GM12878 (cell line): ENCODE measurements at regions not wholly inside any gene's neighbourhood (a gene's known extent, or its start where the extent isn't known, plus 50 kb on each side); places are given as distances from the start of the nearest gene placed in this dataset.

Experiments
- ATAC-seq: fragments of 200-7000 bp; cut with Tn5 transposase; 3 replicates; pipeline ENCODE4 v1.9.1; 2020; ENCODE audit warnings: mild to moderate bottlenecking, moderate library complexity
- BruUV-seq: library from RNA; stranded (reverse); fragments of 400-500 nt; replicated peaks from 2 replicates; lab custom pipeline; 2021; lab: Mats Ljungman, UMichigan
- CTCF ChIA-PET: fragments of 300-600 bp; sonication (Branson Sonifier 250); formaldehyde crosslinking; extraction: SDS; loops from one replicate; lab custom pipeline; 2021; ENCODE audit warnings: inconsistent platforms; lab: Yijun Ruan, JAX
- POLR2A ChIA-PET: fragments of 350-600 bp; formaldehyde crosslinking; extraction: SDS; loops from one replicate; lab custom pipeline; 2021; ENCODE audit warnings: inconsistent platforms; lab: Charles Lee
- RAD21 ChIA-PET: fragments of 300-600 bp; sonication (Branson Sonifier 250); formaldehyde crosslinking; loops from one replicate; lab custom pipeline; 2023; ENCODE audit warnings: antibody characterized with exemption; ENCODE audit not compliant: unreplicated experiment; lab: Charles Lee
- SMC1A ChIA-PET: fragments of 300-600 bp; sonication (Branson Sonifier 250); formaldehyde crosslinking; loops from one replicate; lab custom pipeline; 2023; ENCODE audit not compliant: unreplicated experiment, uncharacterized antibody; lab: Charles Lee
- DNase-seq: peaks from one replicate; pipeline ENCODE4 v3.0.0-alpha.2; 2011; ENCODE audit warnings: low read depth, low spot score
- FAIRE-seq: peaks from 3 replicates; lab custom pipeline; 2011; peaks lifted over from hg19 to GRCh38; lab: Jason Lieb, UNC
- H2AFZ ChIP-seq: 2 replicates; pipeline ENCODE4 v1.6.0; 2011; ENCODE audit warnings: low read depth, low read length, control low read depth; ENCODE audit not compliant: control insufficient read depth
- H3K27ac ChIP-seq: 2 replicates; pipeline ENCODE4 v1.5.1; 2011; ENCODE audit warnings: control low read depth; ENCODE audit not compliant: control insufficient read depth, insufficient read depth
- H3K27me3 ChIP-seq, 2 experiments: replicated peaks in 1 of 2; 2 replicates each; pipeline versions ENCODE4 v1.6.0 to v1.6.1; 2011; ENCODE audit warnings: low read length in 1 of 2; ENCODE audit not compliant: control insufficient read depth in 2 of 2, insufficient read depth in 2 of 2
- H3K36me3 ChIP-seq, 2 experiments: 2 replicates each; pipeline ENCODE4 v1.5.1; 2011; ENCODE audit warnings: low read length in 1 of 2; ENCODE audit not compliant: control insufficient read depth in 2 of 2, insufficient read depth in 2 of 2
- H3K4me1 ChIP-seq: 2 replicates; pipeline ENCODE4 v1.6.1; 2011; ENCODE audit warnings: mild to moderate bottlenecking, low read length, moderate library complexity, mixed read lengths; ENCODE audit not compliant: control insufficient read depth, insufficient read depth
- H3K4me2 ChIP-seq: 2 replicates; pipeline ENCODE4 v1.6.0; 2011; ENCODE audit warnings: control low read depth; ENCODE audit not compliant: control insufficient read depth, insufficient read depth
- H3K4me3 ChIP-seq: fragments of 200-600 bp; sonication (generic); 2 replicates; pipeline ENCODE4 v1.5.1; 2016
- H3K79me2 ChIP-seq: 2 replicates; pipeline ENCODE4 v1.6.0; 2011; ENCODE audit warnings: low read length; ENCODE audit not compliant: control insufficient read depth, insufficient read depth
- H3K9ac ChIP-seq: 2 replicates; pipeline ENCODE4 v1.8.0; 2011; ENCODE audit warnings: low read length, control low read depth, mixed read lengths; ENCODE audit not compliant: control insufficient read depth, insufficient read depth
- H3K9me3 ChIP-seq: replicated peaks from 3 replicates; pipeline ENCODE4 v1.5.1; 2011; ENCODE audit warnings: mild to moderate bottlenecking, low read length; ENCODE audit not compliant: control insufficient read depth, insufficient read depth
- H4K20me1 ChIP-seq: 2 replicates; pipeline ENCODE4 v1.6.0; 2011; ENCODE audit not compliant: control insufficient read depth, insufficient read depth
- MEF2A ChIP-seq: IDR thresholded peaks from 2 replicates; pipeline ENCODE4 v1.6.1; 2011; ENCODE audit warnings: low read depth, mild to moderate bottlenecking, low read length, moderate library complexity; ENCODE audit not compliant: insufficient read depth
- NFIC ChIP-seq: IDR thresholded peaks from 2 replicates; pipeline ENCODE4 v1.6.1; 2012; ENCODE audit warnings: low read depth, mild to moderate bottlenecking, inconsistent platforms, low read length, moderate library complexity
- NR2C2 ChIP-seq: IDR thresholded peaks from 2 replicates; pipeline ENCODE4 v1.6.1; 2011; ENCODE audit warnings: borderline replicate concordance, low read depth; ENCODE audit not compliant: control insufficient read depth, insufficient read length
- PBX3 ChIP-seq: IDR thresholded peaks from 2 replicates; pipeline ENCODE4 v1.6.1; 2011; ENCODE audit warnings: mild to moderate bottlenecking, low read depth, low read length, moderate library complexity; ENCODE audit not compliant: insufficient replicate concordance
- in situ Hi-C: fragments of 300-500 bp; cut with MboI; formaldehyde crosslinking; loops from 9 replicates; pipeline ENCODE4 v1.14.3; 2018; ENCODE audit warnings: mixed read lengths
- intact Hi-C: fragments of 100-400 bp; cut with micrococcal nuclease; formaldehyde crosslinking; loops from one replicate; pipeline ENCODE4 v1.14.2; 2022; ENCODE audit not compliant: unreplicated experiment
- TF ChIP-seq, protein P1 (sequence below): fragments of 450-650 bp; IDR thresholded peaks from 2 replicates; pipeline ENCODE4 v1.6.1; 2017; ENCODE audit warnings: mild to moderate bottlenecking, moderate library complexity
- TF ChIP-seq, protein P2 (sequence below): fragments of 450-650 bp; IDR thresholded peaks from 2 replicates; pipeline ENCODE4 v1.6.1; 2018; ENCODE audit warnings: borderline replicate concordance, mild to moderate bottlenecking; ENCODE audit not compliant: partially characterized antibody

- SMC1A ChIA-PET: no interaction called here
- no peak overlapping the region for H3K4me2 ChIP-seq
- no peaks in the 10 kb centered on the region for H4K20me1 ChIP-seq
- no peaks in the 10 kb centered on the region for H3K9me3 ChIP-seq
- no peak overlapping the region for H3K9ac ChIP-seq
- no peak overlapping the region for H3K4me3 ChIP-seq
- RAD21 ChIA-PET: no interaction called here
- POLR2A ChIA-PET: no interaction called here
- TF ChIP-seq PBX3: no peak
- TF ChIP-seq, protein P1, sequence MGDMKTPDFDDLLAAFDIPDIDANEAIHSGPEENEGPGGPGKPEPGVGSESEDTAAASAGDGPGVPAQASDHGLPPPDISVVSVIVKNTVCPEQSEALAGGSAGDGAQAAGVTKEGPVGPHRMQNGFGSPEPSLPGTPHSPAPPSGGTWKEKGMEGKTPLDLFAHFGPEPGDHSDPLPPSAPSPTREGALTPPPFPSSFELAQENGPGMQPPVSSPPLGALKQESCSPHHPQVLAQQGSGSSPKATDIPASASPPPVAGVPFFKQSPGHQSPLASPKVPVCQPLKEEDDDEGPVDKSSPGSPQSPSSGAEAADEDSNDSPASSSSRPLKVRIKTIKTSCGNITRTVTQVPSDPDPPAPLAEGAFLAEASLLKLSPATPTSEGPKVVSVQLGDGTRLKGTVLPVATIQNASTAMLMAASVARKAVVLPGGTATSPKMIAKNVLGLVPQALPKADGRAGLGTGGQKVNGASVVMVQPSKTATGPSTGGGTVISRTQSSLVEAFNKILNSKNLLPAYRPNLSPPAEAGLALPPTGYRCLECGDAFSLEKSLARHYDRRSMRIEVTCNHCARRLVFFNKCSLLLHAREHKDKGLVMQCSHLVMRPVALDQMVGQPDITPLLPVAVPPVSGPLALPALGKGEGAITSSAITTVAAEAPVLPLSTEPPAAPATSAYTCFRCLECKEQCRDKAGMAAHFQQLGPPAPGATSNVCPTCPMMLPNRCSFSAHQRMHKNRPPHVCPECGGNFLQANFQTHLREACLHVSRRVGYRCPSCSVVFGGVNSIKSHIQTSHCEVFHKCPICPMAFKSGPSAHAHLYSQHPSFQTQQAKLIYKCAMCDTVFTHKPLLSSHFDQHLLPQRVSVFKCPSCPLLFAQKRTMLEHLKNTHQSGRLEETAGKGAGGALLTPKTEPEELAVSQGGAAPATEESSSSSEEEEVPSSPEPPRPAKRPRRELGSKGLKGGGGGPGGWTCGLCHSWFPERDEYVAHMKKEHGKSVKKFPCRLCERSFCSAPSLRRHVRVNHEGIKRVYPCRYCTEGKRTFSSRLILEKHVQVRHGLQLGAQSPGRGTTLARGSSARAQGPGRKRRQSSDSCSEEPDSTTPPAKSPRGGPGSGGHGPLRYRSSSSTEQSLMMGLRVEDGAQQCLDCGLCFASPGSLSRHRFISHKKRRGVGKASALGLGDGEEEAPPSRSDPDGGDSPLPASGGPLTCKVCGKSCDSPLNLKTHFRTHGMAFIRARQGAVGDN: no peak
- no peak for TF ChIP-seq NR2C2
- no peak for TF ChIP-seq NFIC
- no peak for TF ChIP-seq MEF2A
- TF ChIP-seq, protein P2, sequence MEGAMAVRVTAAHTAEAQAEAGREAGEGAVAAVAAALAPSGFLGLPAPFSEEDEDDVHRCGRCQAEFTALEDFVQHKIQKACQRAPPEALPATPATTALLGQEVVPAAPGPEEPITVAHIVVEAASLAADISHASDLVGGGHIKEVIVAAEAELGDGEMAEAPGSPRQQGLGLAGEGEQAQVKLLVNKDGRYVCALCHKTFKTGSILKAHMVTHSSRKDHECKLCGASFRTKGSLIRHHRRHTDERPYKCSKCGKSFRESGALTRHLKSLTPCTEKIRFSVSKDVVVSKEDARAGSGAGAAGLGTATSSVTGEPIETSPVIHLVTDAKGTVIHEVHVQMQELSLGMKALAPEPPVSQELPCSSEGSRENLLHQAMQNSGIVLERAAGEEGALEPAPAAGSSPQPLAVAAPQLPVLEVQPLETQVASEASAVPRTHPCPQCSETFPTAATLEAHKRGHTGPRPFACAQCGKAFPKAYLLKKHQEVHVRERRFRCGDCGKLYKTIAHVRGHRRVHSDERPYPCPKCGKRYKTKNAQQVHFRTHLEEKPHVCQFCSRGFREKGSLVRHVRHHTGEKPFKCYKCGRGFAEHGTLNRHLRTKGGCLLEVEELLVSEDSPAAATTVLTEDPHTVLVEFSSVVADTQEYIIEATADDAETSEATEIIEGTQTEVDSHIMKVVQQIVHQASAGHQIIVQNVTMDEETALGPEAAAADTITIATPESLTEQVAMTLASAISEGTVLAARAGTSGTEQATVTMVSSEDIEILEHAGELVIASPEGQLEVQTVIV: no peak
- FAIRE-seq: no peak
- no peak overlapping the region for H2AFZ ChIP-seq
- H3K36me3 ChIP-seq: no peaks in the 10 kb centered on the region
- in situ Hi-C loops: no loop called here
- DNase-seq: no peak
- H3K4me1 ChIP-seq: no peaks in the 10 kb centered on the region
- no peaks in the 10 kb centered on the region for H3K27me3 ChIP-seq
- intact Hi-C loops: no loop called here
- CTCF ChIA-PET: no interaction called here
- no peak for ATAC-seq
- H3K79me2 ChIP-seq: no peaks in the 10 kb centered on the region
- H3K27ac ChIP-seq: no peak overlapping the region
- BruUV-seq: no TSS peak
Measured at GRCh38 chr1:14010476-14010875, 310.5 kb downstream of the PRDM2 start.
